ENCODE measurements at regions not wholly inside any gene's neighbourhood (a gene's known extent, or its start where the extent isn't known, plus 50 kb on each side); places are given as distances from the start of the nearest gene placed in this dataset.

DNA sequence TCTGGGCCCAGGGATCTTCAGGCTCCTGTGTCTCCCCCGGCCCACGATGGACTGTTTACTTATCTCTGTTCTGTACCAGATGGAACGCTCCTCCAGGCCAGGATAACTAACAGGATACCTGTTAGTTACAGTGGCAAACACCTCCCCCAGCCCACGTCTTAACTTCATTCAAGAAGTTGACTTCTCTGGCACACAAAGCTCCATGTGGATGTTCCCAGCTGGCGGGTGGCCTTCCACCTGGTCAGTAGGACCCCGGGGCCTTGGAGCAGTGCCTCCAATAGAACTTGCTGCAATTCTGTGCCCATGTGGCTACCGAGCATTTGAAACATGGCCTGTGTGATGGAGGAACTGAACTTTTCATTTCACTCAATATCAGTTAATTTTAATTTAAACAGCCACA is 165.1 kb upstream of the GLI2 start:
- Histone ChIP-seq H3K36me3 (no peaks in the 10 kb centered on the region), H3K27ac (no peak overlapping the region), H3K4me3 (no peak overlapping the region), H3K4me1 (peaks cover 6 to 35% (median 31%) of the 10 kb centered on the region in 4 donors), H3K27me3 (no peaks in the 10 kb centered on the region), H3K9me3 (no peaks in the 10 kb centered on the region)
- intact Hi-C loops (cut with DNase I; ENCODE audit: low total_unique reads) = no loop called here
- no peak for DNase-seq
- TF ChIP-seq, protein P1, sequence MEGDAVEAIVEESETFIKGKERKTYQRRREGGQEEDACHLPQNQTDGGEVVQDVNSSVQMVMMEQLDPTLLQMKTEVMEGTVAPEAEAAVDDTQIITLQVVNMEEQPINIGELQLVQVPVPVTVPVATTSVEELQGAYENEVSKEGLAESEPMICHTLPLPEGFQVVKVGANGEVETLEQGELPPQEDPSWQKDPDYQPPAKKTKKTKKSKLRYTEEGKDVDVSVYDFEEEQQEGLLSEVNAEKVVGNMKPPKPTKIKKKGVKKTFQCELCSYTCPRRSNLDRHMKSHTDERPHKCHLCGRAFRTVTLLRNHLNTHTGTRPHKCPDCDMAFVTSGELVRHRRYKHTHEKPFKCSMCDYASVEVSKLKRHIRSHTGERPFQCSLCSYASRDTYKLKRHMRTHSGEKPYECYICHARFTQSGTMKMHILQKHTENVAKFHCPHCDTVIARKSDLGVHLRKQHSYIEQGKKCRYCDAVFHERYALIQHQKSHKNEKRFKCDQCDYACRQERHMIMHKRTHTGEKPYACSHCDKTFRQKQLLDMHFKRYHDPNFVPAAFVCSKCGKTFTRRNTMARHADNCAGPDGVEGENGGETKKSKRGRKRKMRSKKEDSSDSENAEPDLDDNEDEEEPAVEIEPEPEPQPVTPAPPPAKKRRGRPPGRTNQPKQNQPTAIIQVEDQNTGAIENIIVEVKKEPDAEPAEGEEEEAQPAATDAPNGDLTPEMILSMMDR (IDR thresholded peaks at IDR 0.05) = no peak

DNA sequence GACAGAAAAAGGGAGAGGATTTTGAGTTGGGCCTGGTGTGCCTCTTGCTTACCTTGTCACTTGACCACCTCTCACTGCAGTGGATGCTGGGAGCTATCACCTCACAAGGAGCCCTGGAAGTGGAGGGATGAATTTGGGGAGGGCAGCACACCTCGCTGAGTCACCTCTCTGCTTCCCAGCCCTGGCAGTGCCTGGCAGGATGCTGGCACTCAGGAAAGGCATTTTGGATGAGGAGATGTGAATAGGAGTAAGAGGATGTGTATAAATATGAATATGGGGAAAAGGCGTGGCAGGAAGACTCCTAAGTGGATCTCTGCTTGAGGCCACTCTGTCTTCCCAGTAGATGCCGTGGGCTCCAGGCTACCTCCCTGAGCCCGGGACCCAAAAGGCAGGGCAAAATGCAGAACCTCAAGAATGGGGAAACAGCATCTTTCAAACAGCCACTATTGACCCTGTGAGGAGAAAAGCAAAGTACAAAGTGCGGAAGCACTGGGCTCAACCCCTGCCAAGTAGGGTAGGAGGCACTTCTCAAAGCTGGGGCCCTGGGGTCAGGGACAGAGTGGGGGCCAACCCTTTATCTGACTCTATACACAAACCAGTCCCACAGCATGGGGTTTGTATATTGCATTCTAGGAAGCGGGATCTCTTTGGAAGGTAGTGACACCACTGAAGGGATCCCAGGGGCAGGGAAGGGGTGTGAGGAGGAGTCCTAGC is 164.5 kb upstream of the GLI2 start:
- Histone ChIP-seq H3K9me3 (no peaks in the 10 kb centered on the region), H3K4me3 (no peak overlapping the region), H3K27ac (no peak overlapping the region), H3K27me3 (no peaks in the 10 kb centered on the region), H3K4me1 (peaks cover 4 to 29% (median 25%) of the 10 kb centered on the region in 4 donors), H3K36me3 (no peaks in the 10 kb centered on the region)
- TF ChIP-seq, protein P1 (IDR thresholded peaks at IDR 0.05) = no peak
- DNase-seq = no peak
- intact Hi-C loops (cut with DNase I; ENCODE audit: low total_unique reads) = no loop called here

DNA sequence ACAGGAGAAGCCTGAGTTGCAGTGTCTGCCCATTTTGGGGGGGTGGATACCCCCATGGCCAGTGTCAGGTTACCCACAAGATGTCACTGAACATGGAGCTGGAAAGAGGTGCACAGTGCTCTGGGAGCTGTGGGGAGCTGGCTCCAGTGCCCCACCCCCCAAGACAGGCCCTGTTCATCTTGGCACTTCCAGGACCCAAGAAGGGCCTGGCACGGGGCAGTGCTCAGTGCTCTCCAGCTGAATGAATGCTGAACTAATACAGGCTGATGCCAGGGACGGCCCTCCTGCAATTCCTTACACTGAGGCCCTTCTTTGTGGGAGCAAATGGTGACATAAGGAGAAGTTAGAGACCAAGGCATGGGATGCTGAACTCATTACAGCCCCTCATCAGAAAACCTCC is 163.4 kb upstream of the GLI2 start:
- no peak for DNase-seq
- intact Hi-C loops (cut with DNase I; ENCODE audit: low total_unique reads) = no loop called here
- Histone ChIP-seq H3K36me3 (no peaks in the 10 kb centered on the region), H3K4me3 (no peak overlapping the region), H3K27me3 (peaks cover 0 to 4% of the 10 kb centered on the region in 2 donors), H3K9me3 (no peaks in the 10 kb centered on the region), H3K4me1 (peaks cover 0 to 30% (median 26%) of the 10 kb centered on the region in 4 donors), H3K27ac (no peak overlapping the region)
- TF ChIP-seq, protein P1 (IDR thresholded peaks at IDR 0.05) = no peak

DNA sequence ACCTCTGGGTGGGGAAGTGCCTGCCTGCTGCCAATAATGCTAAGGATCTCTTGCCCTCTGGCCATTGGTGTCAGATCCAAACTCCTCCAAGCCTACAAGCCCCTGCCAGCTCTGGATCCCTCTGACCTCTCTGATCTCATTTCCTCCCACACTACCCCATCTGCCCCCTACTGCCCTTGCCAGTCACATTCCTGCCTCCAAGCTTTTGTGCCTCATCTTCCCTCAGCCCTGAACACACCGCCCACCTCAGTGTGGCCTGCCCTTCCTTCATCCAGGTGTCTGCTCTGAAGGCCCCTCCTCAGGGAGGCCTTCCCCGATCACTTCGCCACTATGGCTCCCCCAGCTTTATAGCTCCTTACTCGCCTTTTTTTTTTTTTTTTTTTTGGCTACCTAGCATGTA is 161.0 kb upstream of the GLI2 start:
- Histone ChIP-seq H3K27ac (no peak overlapping the region), H3K9me3 (no peaks in the 10 kb centered on the region), H3K27me3 (peaks cover 0 to 4% of the 10 kb centered on the region in 2 donors), H3K4me1 (peaks cover 0 to 12% (median 9%) of the 10 kb centered on the region in 4 donors), H3K36me3 (no peaks in the 10 kb centered on the region), H3K4me3 (no peak overlapping the region)
- DNase-seq = no peak
- TF ChIP-seq, protein P1 (IDR thresholded peaks at IDR 0.05) = no peak
- intact Hi-C loops (cut with DNase I; ENCODE audit: low total_unique reads) = no loop called here

DNA sequence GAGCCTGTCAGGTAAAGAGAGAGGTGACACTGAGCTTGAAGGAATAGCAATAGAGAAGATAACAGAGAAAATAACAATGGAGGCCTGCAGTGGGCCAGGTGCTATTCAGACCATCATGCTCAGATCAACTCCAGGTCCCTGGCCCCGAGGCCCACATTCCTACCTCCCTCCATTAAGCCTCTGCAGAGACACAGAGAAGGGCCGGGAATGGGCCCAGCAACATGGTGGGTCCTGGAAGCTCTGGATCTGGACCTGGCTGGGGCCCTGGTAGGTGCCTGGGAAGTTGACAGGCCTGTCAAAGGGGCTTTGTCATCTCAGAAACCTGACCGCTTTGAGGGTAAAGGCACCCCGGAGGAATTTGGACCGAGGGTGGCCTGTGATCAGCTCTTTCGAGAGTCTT is 159.7 kb upstream of the GLI2 start:
- no peaks in the 10 kb centered on the region for H3K36me3 ChIP-seq
- intact Hi-C loops (cut with DNase I; ENCODE audit: low total_unique reads) = no loop called here
- no peak overlapping the region for H3K27ac ChIP-seq
- no peak overlapping the region for H3K4me3 ChIP-seq
- no peaks in the 10 kb centered on the region for H3K9me3 ChIP-seq
- TF ChIP-seq, protein P1 (IDR thresholded peaks at IDR 0.05) = no peak
- H3K4me1 ChIP-seq = peaks cover 0 to 12% (median 9%) of the 10 kb centered on the region in 4 donors
- H3K27me3 ChIP-seq = peaks cover 0 to 4% of the 10 kb centered on the region in 2 donors
- no peak for DNase-seq

Data from tibial artery (tissue), 4 donors.